SK-N-SH (cell line): ENCODE measurements at regions not wholly inside any gene's neighbourhood (a gene's known extent, or its start where the extent isn't known, plus 50 kb on each side); places are given as distances from the start of the nearest gene placed in this dataset.

ENCODE experiments used
- CTCF ChIA-PET: fragments of 300-600, 350-600 bp; formaldehyde crosslinking; extraction: SDS; loops from one replicate; lab custom pipeline; 2021; lab: Yijun Ruan, JAX
- POLR2A ChIA-PET: fragments of 350-600 bp; sonication (Branson Sonifier 250); formaldehyde crosslinking; extraction: SDS; loops from one replicate; lab custom pipeline; 2020; ENCODE audit warnings: antibody characterized with exemption, inconsistent platforms; lab: Yijun Ruan, JAX
- DNase-seq: peaks from one replicate; pipeline ENCODE4 v3.0.0; 2012
- H2AFZ ChIP-seq: fragments of 200-600 bp; sonication (generic); 2 replicates; pipeline ENCODE4 v1.8.1; 2016; ENCODE audit warnings: antibody characterized with exemption, mild to moderate bottlenecking, low read depth
- H3F3A ChIP-seq: fragments of 200-600 bp; sonication (generic); replicated peaks from 2 replicates; pipeline ENCODE3; 2016; ENCODE audit warnings: antibody characterized with exemption, mild to moderate bottlenecking; ENCODE audit not compliant: insufficient read depth
- H3K27ac ChIP-seq, 2 experiments: fragments of 200-500 bp in 1 of 2; fragments of 200-600 bp in 1 of 2; sonication (Bioruptor generic) in 1 of 2; sonication (generic), shearing (Covaris generic) in 1 of 2; 2 replicates each; pipeline versions ENCODE4 v1.5.1 to v1.6.1; 2014 to 2016; ENCODE audit warnings: low read depth in 2 of 2, inconsistent platforms in 1 of 2, low read length in 1 of 2, mild to moderate bottlenecking in 1 of 2, mixed read lengths in 1 of 2
- H3K27me3 ChIP-seq: fragments of 200-600 bp; sonication (generic), shearing (Covaris generic); 2 replicates; pipeline ENCODE4 v1.6.1; 2016; ENCODE audit warnings: mixed run types; ENCODE audit not compliant: insufficient read depth
- H3K36me3 ChIP-seq, 2 experiments: fragments of 200-500 bp in 1 of 2; fragments of 200-600 bp in 1 of 2; sonication (Bioruptor generic) in 1 of 2; sonication (generic) in 1 of 2; replicated peaks in 1 of 2; 2 replicates each; pipeline versions ENCODE3 to v1.5.1; 2014 to 2016; ENCODE audit warnings: low read length in 1 of 2, mild to moderate bottlenecking in 1 of 2; ENCODE audit not compliant: insufficient read depth in 2 of 2, control insufficient read depth in 1 of 2
- H3K4me1 ChIP-seq, 2 experiments: fragments of 200-500 bp in 1 of 2; fragments of 200-600 bp in 1 of 2; sonication (Bioruptor generic) in 1 of 2; sonication (generic), shearing (Covaris generic) in 1 of 2; 2 replicates each; pipeline versions ENCODE4 v1.5.1 to v1.6.1; 2014 to 2016; ENCODE audit warnings: low read depth in 1 of 2, low read length in 1 of 2, mixed run types in 1 of 2; ENCODE audit not compliant: insufficient read depth in 2 of 2, control insufficient read depth in 1 of 2
- H3K4me2 ChIP-seq: fragments of 200-600 bp; sonication (generic), shearing (Covaris generic); 2 replicates; pipeline ENCODE4 v1.6.1; 2017; ENCODE audit warnings: mixed run types
- H3K4me3 ChIP-seq, 2 experiments: fragments of 200-500 bp in 1 of 2; fragments of 200-600 bp in 1 of 2; sonication (Bioruptor generic) in 1 of 2; sonication (generic), shearing (Covaris generic) in 1 of 2; 2 replicates each; pipeline versions ENCODE4 v1.5.1 to v1.8.1; 2014 to 2016; ENCODE audit warnings: low read depth in 2 of 2, inconsistent platforms in 1 of 2, low read length in 1 of 2, mild to moderate bottlenecking in 1 of 2, mixed read lengths in 1 of 2, moderate library complexity in 1 of 2
- H3K79me2 ChIP-seq: fragments of 200-600 bp; sonication (generic); 2 replicates; pipeline ENCODE4 v1.8.1; 2017; ENCODE audit warnings: mild to moderate bottlenecking; ENCODE audit not compliant: insufficient read depth
- H3K9ac ChIP-seq: fragments of 200-600 bp; sonication (generic); 2 replicates; pipeline ENCODE4 v1.6.1; 2017; ENCODE audit warnings: mixed run types
- H3K9me2 ChIP-seq: fragments of 200-600 bp; sonication (generic); 2 replicates; pipeline ENCODE4 v1.6.1; 2017; ENCODE audit warnings: mixed run types
- H3K9me3 ChIP-seq: fragments of 200-600 bp; sonication (generic); 2 replicates; pipeline ENCODE4 v1.6.1; 2017; ENCODE audit warnings: mixed run types, mild to moderate bottlenecking, moderate library complexity
- H4K20me1 ChIP-seq: fragments of 200-600 bp; sonication (generic); 2 replicates; pipeline ENCODE4 v1.6.1; 2017; ENCODE audit warnings: mild to moderate bottlenecking, mixed run types; ENCODE audit not compliant: insufficient read depth
- EP300 ChIP-seq, 2 experiments: IDR thresholded peaks; 2 replicates each; pipeline versions ENCODE4 v1.4.0 to v1.6.1; 2012; ENCODE audit warnings: borderline replicate concordance in 1 of 2, low read depth in 1 of 2, low read length in 1 of 2
- EZH2phosphoT487 ChIP-seq: fragments of 200-600 bp; sonication (generic); IDR thresholded peaks from 2 replicates; pipeline ENCODE4 v1.6.1; 2017; ENCODE audit warnings: low read depth, mixed run types, mild to moderate bottlenecking, antibody characterized with exemption, moderate library complexity, borderline replicate concordance
- GATA2 ChIP-seq: sonication (generic); formaldehyde crosslinking; IDR thresholded peaks from 2 replicates; pipeline ENCODE4 v1.5.0; 2020; ENCODE audit warnings: mild to moderate bottlenecking, missing genetic modification reagents
- JUND ChIP-seq: IDR thresholded peaks from 2 replicates; pipeline ENCODE4 v1.4.0; 2012
- NFIC ChIP-seq: IDR thresholded peaks from 2 replicates; pipeline ENCODE4 v1.4.0; 2012; ENCODE audit warnings: borderline replicate concordance
- RAD21 ChIP-seq: IDR thresholded peaks from 2 replicates; pipeline ENCODE4 v1.6.1; 2012; ENCODE audit warnings: mild to moderate bottlenecking, low read length
- RFX5 ChIP-seq: IDR thresholded peaks from 2 replicates; pipeline ENCODE4 v1.6.1; 2012; ENCODE audit warnings: mild to moderate bottlenecking, improper control_type of control experiment, low read length
- RXRA ChIP-seq: IDR thresholded peaks from 2 replicates; pipeline ENCODE4 v1.4.0; 2012; ENCODE audit warnings: low read depth, mild to moderate bottlenecking, borderline replicate concordance
- USF1 ChIP-seq: IDR thresholded peaks from 2 replicates; pipeline ENCODE4 v1.4.0; 2012; ENCODE audit warnings: low read depth, borderline replicate concordance
- WGBS: methylation state at CpG from one replicate; pipeline ENCODE4 v1.1.6; 2017; ENCODE audit warnings: low lambda C conversion rate; 5-methylcytosine and 5-hydroxymethylcytosine counted together
- TF ChIP-seq, protein P1 (sequence below): fragments of 200-600 bp; sonication (generic); IDR thresholded peaks from 2 replicates; pipeline ENCODE4 v1.6.1; 2017; ENCODE audit warnings: antibody characterized with exemption, mild to moderate bottlenecking, moderate library complexity
- TF ChIP-seq, protein P2 (sequence below): IDR thresholded peaks from 2 replicates; pipeline ENCODE4 v1.4.0; 2012; ENCODE audit warnings: low read depth
- TF ChIP-seq, protein P3 (sequence below): fragments of 150-350 bp; IDR thresholded peaks from 2 replicates; pipeline ENCODE4 v1.6.1; 2016; ENCODE audit warnings: mild to moderate bottlenecking, low read depth, low read length
- TF ChIP-seq, protein P4 (sequence below): fragments of 150-350 bp; IDR thresholded peaks from 2 replicates; pipeline ENCODE4 v1.6.1; 2017; ENCODE audit warnings: antibody characterized with exemption, low read length, low read depth, borderline replicate concordance

- TF ChIP-seq JUND (no peak), NFIC (no peak), EP300 (IDR thresholded peaks at IDR 0.05; ENCODE audit: borderline replicate concordance in 1 of 2, low read depth in 1 of 2, low read length in 1 of 2) (no peak), USF1 (no peak), RFX5 (no peak), GATA2 (CRISPR knock-in tag) (no peak)
- TF ChIP-seq, protein P1, sequence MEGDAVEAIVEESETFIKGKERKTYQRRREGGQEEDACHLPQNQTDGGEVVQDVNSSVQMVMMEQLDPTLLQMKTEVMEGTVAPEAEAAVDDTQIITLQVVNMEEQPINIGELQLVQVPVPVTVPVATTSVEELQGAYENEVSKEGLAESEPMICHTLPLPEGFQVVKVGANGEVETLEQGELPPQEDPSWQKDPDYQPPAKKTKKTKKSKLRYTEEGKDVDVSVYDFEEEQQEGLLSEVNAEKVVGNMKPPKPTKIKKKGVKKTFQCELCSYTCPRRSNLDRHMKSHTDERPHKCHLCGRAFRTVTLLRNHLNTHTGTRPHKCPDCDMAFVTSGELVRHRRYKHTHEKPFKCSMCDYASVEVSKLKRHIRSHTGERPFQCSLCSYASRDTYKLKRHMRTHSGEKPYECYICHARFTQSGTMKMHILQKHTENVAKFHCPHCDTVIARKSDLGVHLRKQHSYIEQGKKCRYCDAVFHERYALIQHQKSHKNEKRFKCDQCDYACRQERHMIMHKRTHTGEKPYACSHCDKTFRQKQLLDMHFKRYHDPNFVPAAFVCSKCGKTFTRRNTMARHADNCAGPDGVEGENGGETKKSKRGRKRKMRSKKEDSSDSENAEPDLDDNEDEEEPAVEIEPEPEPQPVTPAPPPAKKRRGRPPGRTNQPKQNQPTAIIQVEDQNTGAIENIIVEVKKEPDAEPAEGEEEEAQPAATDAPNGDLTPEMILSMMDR, result no peak
- TF ChIP-seq, protein P2, sequence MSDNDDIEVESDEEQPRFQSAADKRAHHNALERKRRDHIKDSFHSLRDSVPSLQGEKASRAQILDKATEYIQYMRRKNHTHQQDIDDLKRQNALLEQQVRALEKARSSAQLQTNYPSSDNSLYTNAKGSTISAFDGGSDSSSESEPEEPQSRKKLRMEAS, result no peak
- H3K9me3 ChIP-seq, result no peaks in the 10 kb centered on the region
- no peaks in the 10 kb centered on the region for H3K9me2 ChIP-seq
- no peaks in the 10 kb centered on the region for H4K20me1 ChIP-seq
- H3K36me3 ChIP-seq, result no peaks in the 10 kb centered on the region
- H3K4me1 ChIP-seq, result no peaks in the 10 kb centered on the region
- H2AFZ ChIP-seq, result no peak overlapping the region
- ChIA-PET CTCF (no interaction called here), POLR2A (no interaction called here)
- no peak overlapping the region for H3K4me2 ChIP-seq
- H3F3A ChIP-seq, result no peaks in the 10 kb centered on the region
- H3K4me3 ChIP-seq, result no peak overlapping the region
- H3K79me2 ChIP-seq, result no peaks in the 10 kb centered on the region
- no peaks in the 10 kb centered on the region for H3K27me3 ChIP-seq
- WGBS, result 22% methylated on average over 2 of the region's 2 CpGs
- DNase-seq, result no peak
- H3K9ac ChIP-seq, result no peak overlapping the region
- no peak overlapping the region for H3K27ac ChIP-seq
These were observed 140.5 kb upstream of the GYPC start for GRCh38 chr2:126515471-126515870.

DNA sequence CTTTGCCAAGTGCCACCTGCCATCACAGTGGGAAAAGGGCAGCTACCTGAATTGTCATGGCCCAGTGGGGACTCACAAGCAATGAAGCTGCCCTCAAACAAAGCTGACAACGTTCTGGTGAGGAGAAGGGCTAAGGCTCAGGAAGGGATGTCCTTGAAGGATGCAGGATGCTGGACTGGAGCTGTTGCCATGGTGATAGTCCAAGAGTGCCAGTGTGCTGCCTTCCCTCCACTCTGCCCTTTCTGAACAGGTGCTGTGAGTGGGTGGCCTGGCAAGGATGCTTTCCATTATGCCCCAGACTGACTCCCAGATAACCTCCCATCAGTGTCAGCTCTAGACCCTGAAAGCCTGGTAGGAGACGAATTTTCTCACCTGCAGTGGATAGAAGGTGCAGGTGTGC lies 137.8 kb upstream of the GYPC start:
- Histone ChIP-seq H3K9me2 (no peaks in the 10 kb centered on the region), H3K9ac (no peak overlapping the region), H3K4me3 (no peak overlapping the region), H3K27ac (no peak overlapping the region), H3K4me2 (no peak overlapping the region), H2AFZ (no peak overlapping the region), H3K9me3 (no peaks in the 10 kb centered on the region), H3K27me3 (no peaks in the 10 kb centered on the region), H3K36me3 (no peaks in the 10 kb centered on the region), H3K4me1 (no peaks in the 10 kb centered on the region), H3K79me2 (no peaks in the 10 kb centered on the region), H4K20me1 (no peaks in the 10 kb centered on the region), H3F3A (no peaks in the 10 kb centered on the region)
- POLR2A ChIA-PET, result no interaction called here
- no peak for TF ChIP-seq EZH2phosphoT487
- TF ChIP-seq, protein P3, sequence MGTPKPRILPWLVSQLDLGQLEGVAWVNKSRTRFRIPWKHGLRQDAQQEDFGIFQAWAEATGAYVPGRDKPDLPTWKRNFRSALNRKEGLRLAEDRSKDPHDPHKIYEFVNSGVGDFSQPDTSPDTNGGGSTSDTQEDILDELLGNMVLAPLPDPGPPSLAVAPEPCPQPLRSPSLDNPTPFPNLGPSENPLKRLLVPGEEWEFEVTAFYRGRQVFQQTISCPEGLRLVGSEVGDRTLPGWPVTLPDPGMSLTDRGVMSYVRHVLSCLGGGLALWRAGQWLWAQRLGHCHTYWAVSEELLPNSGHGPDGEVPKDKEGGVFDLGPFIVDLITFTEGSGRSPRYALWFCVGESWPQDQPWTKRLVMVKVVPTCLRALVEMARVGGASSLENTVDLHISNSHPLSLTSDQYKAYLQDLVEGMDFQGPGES, result no peak
- TF ChIP-seq RXRA, result no peak
- no peak for TF ChIP-seq RAD21
- TF ChIP-seq, protein P4, sequence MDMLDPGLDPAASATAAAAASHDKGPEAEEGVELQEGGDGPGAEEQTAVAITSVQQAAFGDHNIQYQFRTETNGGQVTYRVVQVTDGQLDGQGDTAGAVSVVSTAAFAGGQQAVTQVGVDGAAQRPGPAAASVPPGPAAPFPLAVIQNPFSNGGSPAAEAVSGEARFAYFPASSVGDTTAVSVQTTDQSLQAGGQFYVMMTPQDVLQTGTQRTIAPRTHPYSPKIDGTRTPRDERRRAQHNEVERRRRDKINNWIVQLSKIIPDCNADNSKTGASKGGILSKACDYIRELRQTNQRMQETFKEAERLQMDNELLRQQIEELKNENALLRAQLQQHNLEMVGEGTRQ, result no peak
- 0% methylated on average over 1 of the region's 2 CpGs for WGBS
- no peak for DNase-seq
- CTCF ChIA-PET, result no interaction called here
